ENCODE measurements at regions not wholly inside any gene's neighbourhood (a gene's known extent, or its start where the extent isn't known, plus 50 kb on each side); places are given as distances from the start of the nearest gene placed in this dataset.
"Not testable (repeated sequence)": the region's sequence is repeated elsewhere in the genome, so short reads cannot be mapped to it uniquely, and the experiment has no call there.

DNA sequence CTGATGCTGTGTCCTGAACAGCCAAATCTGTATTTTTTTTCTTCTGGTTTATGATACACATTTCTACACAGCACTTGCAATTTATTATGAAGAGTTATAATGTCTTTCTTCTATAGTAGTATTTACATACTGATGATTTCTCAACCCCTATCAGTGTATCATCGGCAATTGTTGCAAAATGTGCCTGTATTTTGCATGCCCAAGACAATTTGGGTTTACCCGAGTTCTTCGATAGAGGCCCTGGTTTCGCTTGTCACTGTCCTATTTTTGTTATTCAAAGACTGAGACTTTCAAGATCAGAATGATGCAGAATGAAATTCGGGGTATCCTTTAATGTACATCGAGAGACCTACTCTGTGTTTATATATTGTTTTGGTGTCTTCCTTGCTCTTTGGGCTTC, 184.5 kb upstream of the PRSS58 start:
- no peak for DNase-seq (ENCODE audit: low read depth, low spot score)

GRCh38 chr7:142440906-142441411, 183.1 kb upstream of the PRSS58 start:
- DNase-seq (ENCODE audit: low read depth, low spot score) = no peak

DNA sequence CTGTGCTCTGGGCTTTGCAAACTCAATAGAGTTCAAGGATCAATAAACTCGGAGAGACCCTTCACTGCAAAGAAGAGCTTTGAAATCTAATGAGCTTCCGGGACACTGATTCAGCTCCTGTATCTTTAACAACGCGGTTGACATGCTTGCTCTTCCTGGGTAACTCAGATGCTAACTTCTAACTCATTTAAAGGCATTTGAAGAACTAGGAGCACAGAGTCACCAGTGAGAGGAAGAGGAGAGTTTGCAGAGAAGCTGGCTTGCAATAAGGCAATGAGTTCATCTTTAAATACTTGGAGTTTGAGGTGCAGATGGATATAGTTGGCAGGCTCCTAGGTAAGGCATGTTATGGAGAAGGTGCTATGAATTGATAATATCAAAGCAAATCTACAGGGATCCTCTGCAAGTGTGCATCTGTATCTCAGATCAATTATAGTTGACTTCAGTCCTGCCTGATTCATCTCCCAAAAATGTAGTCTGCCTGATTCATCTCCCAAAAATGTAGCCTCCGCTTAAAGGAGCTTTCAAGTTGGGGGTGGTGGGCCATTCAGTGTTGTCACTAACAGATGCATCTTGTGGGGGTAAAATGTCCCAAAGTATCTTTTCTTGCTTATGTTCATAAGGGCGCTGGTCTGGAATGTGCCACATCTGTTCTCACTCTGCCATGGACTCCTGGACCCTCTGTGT, 182.5 kb upstream of the PRSS58 start:
- DNase-seq (ENCODE audit: low read depth, low spot score) = no peak

DNA sequence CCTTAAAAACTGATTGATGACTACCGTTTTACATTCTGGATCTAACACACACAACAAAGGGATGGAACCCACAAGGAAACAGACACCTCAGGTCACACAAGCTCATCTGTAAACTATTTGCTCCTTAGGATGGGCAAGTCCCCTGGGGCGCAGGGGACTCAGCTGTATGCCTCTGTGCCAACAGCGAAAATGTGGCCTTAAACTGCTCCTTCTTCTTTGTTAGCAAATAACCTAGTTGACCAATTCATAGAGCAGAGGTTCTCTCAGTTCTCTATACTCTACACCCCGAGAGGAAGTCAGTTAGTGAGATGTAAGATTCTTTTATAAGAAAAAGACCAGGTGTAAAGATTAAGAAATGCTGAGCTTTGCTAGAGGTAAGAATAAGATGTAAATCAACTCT, 181.9 kb upstream of the PRSS58 start:
- DNase-seq (ENCODE audit: low read depth, low spot score) = no peak

GRCh38 chr7:142438923-142439515, 181.2 kb upstream of the PRSS58 start:
- no peak for DNase-seq (ENCODE audit: low read depth, low spot score)

- DNase-seq (ENCODE audit: low read depth, low spot score) = no peak
Observed at GRCh38 chr7:142438235-142438922, 180.5 kb upstream of the PRSS58 start.

DNA sequence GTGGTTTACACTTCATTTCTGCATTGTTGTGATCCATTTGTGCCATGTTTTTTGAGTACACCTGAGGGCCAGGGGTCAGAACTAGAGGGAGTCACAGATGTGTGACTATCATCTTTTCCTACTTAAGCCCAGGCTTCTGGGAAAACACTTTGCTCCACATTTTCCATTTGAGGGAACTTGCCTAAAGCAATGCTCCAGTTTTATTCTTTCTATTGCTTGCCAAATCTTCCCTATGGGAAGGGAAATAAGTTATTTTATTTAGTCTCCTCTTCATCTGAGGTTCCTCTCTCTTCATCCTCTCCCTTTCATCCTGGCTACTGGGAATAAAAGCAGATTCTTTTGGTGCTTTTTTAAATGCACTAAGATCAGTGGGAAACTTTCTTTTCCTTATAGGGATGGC, 179.9 kb upstream of the PRSS58 start:
- no peak for DNase-seq (ENCODE audit: low read depth, low spot score)

GRCh38 chr7:142436601-142437000, 178.7 kb upstream of the PRSS58 start:
- no peak for DNase-seq (ENCODE audit: low read depth, low spot score)

DNA sequence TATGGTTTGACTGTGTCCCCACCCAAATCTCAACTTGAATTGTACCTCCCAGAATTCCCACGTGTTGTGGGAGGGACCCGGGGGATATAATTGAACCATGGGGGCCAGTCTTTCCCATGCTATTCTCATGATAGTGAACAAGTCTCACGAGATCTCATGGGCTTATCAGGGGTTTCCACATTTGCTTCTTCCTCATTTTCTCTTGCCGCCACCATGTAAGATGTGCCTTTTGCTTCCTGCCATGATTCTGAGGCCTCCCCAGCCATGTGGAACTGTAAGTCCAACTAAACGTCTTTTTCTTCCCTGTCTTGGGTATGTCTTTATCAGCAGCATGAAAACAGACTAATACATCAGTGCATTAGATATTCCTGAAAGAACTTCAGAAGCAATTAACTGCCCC, 177.7 kb upstream of the PRSS58 start:
- not testable (repeated sequence) for DNase-seq (ENCODE audit: low read depth, low spot score)

GRCh38 chr7:142434666-142435167, 176.9 kb upstream of the PRSS58 start:
- no peak for DNase-seq (ENCODE audit: low read depth, low spot score)

GRCh38 chr7:142434133-142434532, 176.3 kb upstream of the PRSS58 start:
- DNase-seq (ENCODE audit: low read depth, low spot score) = not testable (repeated sequence)

DNA sequence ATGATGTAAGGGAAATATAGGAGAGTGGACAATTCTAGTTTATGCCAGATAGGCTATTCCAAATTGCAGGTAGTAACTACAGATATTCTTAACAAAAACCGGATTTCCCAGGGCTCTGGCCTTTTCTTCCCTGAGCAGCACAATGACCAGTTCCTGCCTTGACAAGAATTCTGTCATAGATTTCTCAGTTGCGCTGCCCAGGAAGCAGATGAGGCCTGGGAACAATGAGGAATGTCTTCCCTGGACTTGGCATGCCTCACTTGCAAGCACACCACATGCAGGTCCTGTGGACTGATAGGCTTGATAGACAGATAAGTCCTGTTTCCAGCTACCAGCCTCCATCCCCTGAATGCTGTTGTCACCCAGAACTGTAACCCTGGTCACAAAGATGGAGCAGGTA, 174.5 kb upstream of the PRSS58 start:
- no peak for DNase-seq (ENCODE audit: low read depth, low spot score)

DNA sequence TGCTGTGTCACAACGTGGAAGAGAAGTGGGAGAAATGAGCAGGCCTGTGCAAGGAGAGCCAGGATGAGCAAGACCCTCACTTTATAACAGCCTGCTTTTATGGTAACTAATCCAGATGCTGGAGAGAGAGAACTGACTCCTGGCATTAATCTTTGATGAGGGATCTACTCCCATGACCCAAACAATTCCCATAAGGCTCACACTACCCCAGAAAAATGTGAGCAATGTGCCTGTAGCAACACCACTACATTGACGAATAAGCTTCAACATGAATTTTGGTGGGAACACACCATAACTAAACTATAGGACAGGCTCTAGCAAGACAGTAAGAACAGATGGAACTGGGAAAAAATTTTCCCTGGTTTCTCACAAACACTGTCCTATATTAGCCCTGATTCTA, 173.6 kb upstream of the PRSS58 start:
- DNase-seq (ENCODE audit: low read depth, low spot score) = no peak

- DNase-seq (ENCODE audit: low read depth, low spot score) = no peak
Observed at GRCh38 chr7:142428094-142428493, 170.2 kb upstream of the PRSS58 start.

DNA sequence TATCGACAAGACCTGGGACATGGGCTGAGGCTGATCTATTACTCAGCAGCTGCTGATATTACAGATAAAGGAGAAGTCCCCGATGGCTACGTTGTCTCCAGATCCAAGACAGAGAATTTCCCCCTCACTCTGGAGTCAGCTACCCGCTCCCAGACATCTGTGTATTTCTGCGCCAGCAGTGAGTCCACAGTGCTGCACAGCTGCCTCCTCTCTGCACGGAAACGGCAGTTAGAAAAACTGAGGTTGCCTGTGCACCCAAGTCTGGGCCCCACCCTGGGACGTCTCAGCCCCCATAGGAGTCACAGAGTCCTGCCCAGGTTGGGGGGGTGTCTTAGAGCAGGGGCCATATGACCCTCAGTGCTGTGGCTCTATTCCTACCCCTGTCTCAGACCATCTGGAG, 167.4 kb upstream of the PRSS58 start:
- DNase-seq (ENCODE audit: low read depth, low spot score) = no peak

DNA sequence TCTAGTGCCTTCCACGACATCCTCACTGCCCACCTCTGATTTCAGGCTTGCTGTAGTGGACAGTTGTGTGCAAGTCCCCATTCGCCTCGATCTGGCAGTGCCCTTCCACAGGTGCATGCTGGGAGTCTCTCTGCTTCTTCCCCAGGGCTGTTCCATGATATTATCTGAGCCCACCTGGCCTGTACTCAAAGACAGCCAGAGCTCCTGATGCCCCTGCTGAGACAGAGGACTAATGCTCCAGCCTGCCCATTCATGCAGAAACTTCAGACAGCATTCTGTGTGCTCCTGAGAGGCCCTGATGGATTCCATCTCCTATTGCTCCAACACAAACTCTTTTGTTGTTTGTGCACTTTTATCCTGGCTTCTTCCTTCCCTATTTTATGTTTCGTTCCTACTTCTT, 164.8 kb upstream of the PRSS58 start:
- no peak for DNase-seq (ENCODE audit: low read depth, low spot score)

DNA sequence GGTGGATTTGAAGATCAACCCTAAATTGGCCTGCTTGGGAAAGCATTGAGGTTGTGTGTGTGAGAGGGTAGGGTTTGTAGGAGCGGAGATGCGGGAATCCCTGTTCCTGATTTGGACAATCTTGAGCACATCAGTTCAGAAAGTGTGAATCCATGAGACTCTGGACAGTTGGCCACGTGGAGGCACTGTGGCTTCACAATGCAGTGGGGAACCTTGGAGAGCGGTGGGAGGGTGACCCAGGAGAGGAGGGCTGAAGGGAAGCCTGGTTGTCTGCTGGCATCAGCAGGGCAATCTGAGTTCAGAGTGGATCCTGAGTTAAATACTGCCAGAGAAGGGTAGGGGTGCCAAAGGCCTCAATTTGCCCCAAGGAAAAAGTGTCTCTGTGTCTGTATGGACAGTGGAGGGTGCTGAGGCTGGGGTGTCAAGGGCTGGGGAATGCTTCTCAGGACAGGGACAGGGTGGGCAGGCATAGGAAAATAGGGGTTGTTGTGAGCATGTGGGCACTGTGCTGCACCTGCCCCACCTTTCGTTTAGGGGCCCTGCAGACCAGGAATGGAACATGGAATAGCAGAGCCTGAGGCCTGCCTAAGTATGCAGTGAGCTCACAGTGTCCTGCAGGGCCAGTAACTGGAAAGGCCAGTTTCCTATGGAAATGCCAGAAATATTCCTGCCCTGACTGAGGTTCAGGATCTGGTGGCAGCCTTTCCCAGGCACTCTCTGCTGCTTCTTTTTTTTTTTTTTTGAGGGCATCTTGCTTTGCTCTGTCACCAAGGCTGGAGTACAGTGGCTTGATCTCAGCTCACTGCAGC, 162.9 kb upstream of the PRSS58 start:
- DNase-seq (ENCODE audit: low read depth, low spot score) = no peak

DNA sequence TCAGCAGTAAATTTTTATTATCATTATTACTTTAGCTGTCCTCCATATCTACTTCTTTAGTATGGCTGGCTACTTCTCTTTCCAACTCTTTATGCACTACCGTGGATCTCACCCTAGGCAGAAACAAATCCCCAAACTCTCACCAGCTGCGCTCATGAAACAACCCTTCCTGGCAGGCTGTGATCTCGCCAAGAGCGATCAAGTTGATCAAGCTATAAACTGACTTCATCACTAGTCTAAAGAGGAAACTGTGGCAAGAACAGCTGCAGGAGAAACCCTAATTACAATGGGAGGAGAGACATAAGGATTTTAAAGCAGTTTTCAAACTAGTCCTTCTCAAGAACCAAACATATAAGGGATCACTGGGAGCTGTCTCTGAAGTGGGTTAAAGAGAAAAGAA, 160.5 kb upstream of the PRSS58 start:
- no peak for DNase-seq (ENCODE audit: low read depth, low spot score)

- DNase-seq (ENCODE audit: low read depth, low spot score) = no peak
Observed at GRCh38 chr7:142414915-142415314, 157.1 kb upstream of the PRSS58 start.

DNA sequence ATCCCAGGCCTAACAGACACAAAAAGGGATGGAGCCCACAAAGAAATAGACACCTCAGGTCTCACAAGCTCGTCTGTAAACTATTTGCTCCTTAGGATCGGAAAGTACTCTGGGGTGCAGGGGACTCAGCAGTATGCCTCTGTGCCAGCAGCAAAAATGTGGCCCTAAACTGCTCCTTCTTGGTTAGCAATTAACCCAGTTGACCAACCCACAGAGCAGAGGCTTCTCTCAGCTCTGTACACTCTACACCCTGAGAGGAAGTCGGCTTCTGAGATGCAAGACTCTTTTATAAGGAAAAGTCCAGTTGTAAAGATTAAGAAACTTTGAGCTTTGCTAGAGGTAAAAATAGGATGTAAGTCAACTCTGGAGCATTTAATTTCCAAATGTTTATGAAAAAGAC, 156.3 kb upstream of the PRSS58 start:
- no peak for DNase-seq (ENCODE audit: low read depth, low spot score)

DNA sequence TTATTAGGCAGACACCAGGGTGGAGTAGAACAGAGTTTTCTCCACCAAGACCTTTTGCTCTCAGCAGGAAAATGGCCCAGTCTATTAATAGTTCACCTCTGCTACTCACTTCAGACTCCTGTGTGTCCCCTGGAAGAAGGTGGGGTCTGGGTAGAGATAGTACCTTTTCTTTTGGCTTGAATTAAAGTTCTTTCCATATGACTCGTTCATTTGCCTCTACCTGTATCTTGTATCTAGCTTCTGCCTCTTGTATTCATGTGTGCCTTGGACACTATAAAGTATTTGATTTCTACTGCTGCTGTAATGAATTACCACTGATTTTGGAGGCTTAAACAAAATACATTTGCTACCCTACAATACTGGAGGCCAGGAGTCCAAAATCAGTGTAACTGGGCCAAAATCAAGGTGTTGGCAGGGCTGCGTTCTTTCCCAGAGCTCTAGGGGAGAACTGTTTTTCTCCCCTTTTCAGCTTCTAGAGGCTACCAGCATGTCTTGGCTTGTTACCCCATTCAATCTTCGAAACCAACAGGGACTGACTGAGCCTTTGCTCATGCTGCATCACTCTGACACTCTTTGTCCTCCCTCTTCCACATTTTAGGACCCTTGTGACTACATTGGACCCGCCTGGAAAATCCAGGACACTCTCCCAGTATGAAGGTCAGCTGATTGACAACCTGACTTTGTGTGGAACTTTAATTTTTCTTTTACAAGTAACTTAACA, 155.6 kb upstream of the PRSS58 start:
- no peak for DNase-seq (ENCODE audit: low read depth, low spot score)

Data from activated CD4-positive, CD25-positive, alpha-beta regulatory T cell treated with anti-CD3 and anti-CD28 coated beads, Interleukin-2, amount 50 U/mL, for 16 hours (primary cell).